SKM-1 treated with dmso at 0.1 percent for 144 hours (cell line): ENCODE measurements at regions not wholly inside any gene's neighbourhood (a gene's known extent, or its start where the extent isn't known, plus 50 kb on each side); places are given as distances from the start of the nearest gene placed in this dataset.
"Not testable (repeated sequence)": the region's sequence is repeated elsewhere in the genome, so short reads cannot be mapped to it uniquely, and the experiment has no call there.

Experiments used
- DNase-seq: peaks from one replicate; lab custom pipeline; 2025; ENCODE audit not compliant: unreplicated experiment; lab: John Stamatoyannopoulos, UW

GRCh38 chr18:51323961-51324360 lies 126.5 kb upstream of the MEX3C start:
- DNase-seq, result no peak

- DNase-seq, result no peak
Measured at GRCh38 chr18:51330148-51330547, 132.7 kb upstream of the MEX3C start.

- DNase-seq, result no peak
Measured at GRCh38 chr18:51330739-51331138, 133.3 kb upstream of the MEX3C start.

GRCh38 chr18:51337406-51337805 lies 139.9 kb upstream of the MEX3C start:
- no peak for DNase-seq

- no peak for DNase-seq
Measured at GRCh38 chr18:51339856-51340255, 142.4 kb upstream of the MEX3C start.

GRCh38 chr18:51340332-51340731 lies 142.9 kb upstream of the MEX3C start:
- DNase-seq, result no peak

GRCh38 chr18:51342815-51343214 lies 145.3 kb upstream of the MEX3C start:
- DNase-seq, result no peak

GRCh38 chr18:51345848-51346391 lies 148.4 kb upstream of the MEX3C start:
- DNase-seq, result no peak

- DNase-seq, result no peak
Measured at GRCh38 chr18:51346404-51346803, 148.9 kb upstream of the MEX3C start.

- DNase-seq, result no peak
Measured at GRCh38 chr18:51350081-51350480, 152.6 kb upstream of the MEX3C start.

- DNase-seq, result no peak
Measured at GRCh38 chr18:51355841-51356240, 158.4 kb upstream of the MEX3C start.

GRCh38 chr18:51360301-51360700 lies 162.8 kb upstream of the MEX3C start:
- DNase-seq, result not testable (repeated sequence)

GRCh38 chr18:51361130-51361860 lies 163.8 kb upstream of the MEX3C start:
- DNase-seq, result peak; percentile 80

- no peak for DNase-seq
Measured at GRCh38 chr18:51363384-51363783, 165.9 kb upstream of the MEX3C start.

GRCh38 chr18:51370996-51371395 lies 173.5 kb upstream of the MEX3C start:
- DNase-seq, result no peak

GRCh38 chr18:51371929-51372328 lies 174.4 kb upstream of the MEX3C start:
- no peak for DNase-seq

- no peak for DNase-seq
Measured at GRCh38 chr18:51382081-51382480, 184.6 kb upstream of the MEX3C start.

- DNase-seq, result no peak
Measured at GRCh38 chr18:51383116-51383515, 185.6 kb upstream of the MEX3C start.

- DNase-seq, result no peak
Measured at GRCh38 chr18:51383711-51384110, 186.2 kb upstream of the MEX3C start.

- DNase-seq, result no peak
Measured at GRCh38 chr18:51385270-51385669, 187.8 kb upstream of the MEX3C start.

- DNase-seq, result no peak
Measured at GRCh38 chr18:51390702-51391101, 193.2 kb upstream of the MEX3C start.

GRCh38 chr18:51391215-51391614 lies 193.7 kb upstream of the MEX3C start:
- no peak for DNase-seq

- DNase-seq, result no peak
Measured at GRCh38 chr18:51391731-51392130, 194.2 kb upstream of the MEX3C start.
